Pulmonary artery endothelial cell (primary cell): ENCODE measurements at regions not wholly inside any gene's neighbourhood (a gene's known extent, or its start where the extent isn't known, plus 50 kb on each side); places are given as distances from the start of the nearest gene placed in this dataset.
"Not testable (repeated sequence)": the region's sequence is repeated elsewhere in the genome, so short reads cannot be mapped to it uniquely, and the experiment has no call there.

Source experiments
- DNase-seq: peaks from one replicate; pipeline ENCODE4 v3.0.0-alpha.2; 2011; ENCODE audit warnings: low read depth, low spot score

DNA sequence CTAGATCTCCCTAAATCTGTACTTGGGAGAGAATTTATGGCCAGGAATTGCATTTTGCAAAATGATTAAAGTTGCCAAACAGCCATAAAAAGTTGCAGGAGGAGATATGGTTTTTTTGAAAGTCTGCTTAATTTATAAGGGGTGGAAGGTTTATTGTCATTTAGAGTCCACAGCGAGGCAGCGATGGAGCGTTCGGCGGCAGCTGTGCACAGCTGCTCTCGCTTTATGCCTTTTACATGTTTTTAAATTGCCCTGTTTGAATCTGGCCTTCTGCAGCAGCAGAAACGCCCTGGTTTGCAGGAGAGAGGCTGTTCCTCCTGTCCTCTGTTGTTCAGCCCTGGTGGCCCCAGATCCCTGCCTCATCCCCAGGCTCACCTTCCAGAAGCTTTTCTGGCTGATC lies 144.9 kb upstream of the POU3F1 start:
- no peak for DNase-seq

DNA sequence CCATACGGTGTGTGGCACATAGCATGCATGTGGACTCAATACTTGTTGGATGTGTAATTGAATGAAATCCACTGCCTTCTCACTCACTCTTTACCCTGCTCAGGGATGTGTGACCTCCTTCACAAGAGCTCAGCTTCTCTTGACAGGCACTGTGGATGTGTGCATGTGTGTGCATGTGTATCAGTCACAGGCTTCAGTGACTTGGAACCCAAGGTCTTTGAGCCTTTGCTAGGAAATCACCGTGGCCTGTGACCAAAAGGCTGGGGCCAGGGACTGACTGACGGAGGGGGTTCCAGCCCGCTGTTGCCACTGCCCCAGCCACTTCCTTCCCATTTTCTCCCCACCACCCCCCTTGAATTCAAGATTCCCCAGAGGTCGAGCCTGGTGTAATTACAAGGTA lies 144.4 kb upstream of the POU3F1 start:
- no peak for DNase-seq

DNA sequence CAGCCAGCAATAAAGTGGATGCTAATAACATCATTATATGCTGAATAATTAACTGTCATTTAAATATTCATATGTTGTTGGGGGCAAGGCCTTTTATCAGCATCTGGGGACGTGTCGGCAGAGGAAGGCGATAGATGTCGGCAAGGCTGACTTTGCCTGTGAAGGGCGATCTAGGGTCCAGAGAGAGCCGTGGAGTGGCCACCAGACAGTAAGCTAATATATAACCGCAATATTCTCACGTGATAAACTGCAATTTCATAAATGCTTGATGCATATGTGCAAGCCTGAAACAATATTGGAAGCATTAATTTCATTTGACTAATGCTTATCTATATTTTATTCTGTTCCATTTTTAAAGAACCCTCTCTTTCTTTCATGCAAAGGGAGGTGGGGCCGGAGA lies 141.0 kb upstream of the POU3F1 start:
- no peak for DNase-seq

DNA sequence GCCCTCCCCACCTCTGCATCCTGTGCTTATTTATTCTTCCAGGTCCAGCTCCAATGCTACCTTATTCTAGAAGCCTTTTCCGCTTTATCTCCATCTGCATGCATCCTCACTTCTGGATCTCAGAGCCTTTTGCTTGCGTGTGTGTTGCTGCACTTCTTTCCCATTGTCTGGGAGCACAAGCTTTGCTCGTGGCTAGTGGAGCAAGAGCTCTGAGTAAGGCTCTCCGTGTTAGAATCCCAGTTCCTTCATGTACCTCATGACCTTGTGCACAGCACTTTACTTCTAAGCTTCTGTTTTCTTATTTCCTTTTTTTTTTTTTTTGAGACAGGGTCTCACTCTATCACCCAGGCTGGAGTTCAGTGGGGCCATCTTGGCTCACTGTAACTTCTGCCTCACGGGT lies 140.0 kb upstream of the POU3F1 start:
- DNase-seq: no peak

DNA sequence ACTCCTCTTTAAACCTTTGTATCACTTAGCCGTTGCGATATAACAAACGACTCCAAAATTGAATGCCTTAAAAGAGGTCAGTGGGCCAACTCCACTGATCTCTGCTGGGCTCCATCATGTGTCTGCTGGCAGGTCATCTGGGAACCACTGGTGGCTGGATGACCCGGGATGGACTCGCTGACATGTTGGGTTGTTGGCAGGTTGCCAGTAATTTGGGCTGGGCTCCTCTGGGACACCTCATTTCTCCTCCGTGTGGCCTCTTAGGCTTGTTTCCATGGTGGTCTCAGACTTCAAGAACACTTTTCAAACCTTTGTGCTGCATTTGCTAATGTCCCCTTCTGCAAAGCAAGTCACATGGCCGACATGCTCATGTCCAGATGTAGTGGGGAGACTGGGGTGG lies 139.3 kb upstream of the POU3F1 start:
- no peak for DNase-seq

DNA sequence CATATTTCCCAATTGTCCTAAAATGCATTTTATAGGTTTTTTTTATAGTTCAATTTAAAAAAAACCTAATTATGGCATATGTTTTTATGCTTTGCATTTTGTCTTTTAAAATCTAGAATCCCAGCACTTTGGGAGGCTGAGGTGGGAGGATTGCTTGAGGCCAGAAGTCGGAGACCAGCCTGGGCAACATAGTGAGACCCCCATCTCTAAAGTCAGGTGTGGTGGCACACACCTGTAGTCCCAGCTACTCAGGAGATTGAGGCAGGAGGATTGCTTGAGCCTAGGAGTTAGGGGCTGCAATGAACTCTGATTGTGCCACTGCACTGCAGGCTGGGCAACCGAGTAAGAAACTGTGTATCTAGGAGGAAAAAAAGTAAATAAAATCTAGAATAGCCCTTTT lies 137.2 kb upstream of the POU3F1 start:
- no peak for DNase-seq

DNA sequence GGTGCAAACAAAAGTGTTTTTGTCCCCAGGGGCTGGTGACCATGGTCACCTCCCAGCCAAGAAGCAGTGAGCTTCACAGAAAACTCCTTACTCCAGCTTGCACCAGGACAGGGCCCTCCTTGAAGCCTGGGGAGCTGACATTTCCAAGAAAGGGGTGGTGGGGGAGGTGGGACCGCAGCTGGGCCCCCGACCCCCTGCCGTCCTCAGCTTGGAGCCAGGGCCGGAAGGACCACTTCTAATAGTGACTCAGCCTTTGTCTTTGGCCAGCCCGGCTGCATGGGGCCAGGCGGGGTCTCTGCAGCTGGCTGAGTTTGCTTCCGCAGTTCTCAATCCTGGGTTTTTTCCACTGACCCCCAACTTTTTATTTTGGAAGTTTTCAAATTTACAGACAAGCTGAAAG lies 136.5 kb upstream of the POU3F1 start:
- no peak for DNase-seq

DNA sequence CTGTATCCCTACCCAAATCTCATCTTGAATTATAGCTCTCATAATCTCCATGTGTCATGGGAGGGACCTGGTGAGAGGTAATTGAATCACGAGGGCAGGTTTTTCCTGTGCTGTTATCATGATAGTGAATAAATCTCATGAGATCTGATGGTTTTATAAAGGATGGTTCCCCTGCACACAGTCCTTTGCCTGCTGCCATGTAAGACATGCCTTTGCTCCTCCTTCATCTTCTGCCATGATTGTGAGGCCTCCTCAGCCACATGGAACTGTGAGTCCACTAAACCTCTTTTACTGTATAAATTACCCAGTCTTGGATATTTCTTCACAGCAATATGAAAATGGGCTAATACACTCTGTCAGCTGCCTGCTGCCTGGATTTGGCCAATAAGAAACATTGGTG lies 133.8 kb upstream of the POU3F1 start:
- not testable (repeated sequence) for DNase-seq

DNA sequence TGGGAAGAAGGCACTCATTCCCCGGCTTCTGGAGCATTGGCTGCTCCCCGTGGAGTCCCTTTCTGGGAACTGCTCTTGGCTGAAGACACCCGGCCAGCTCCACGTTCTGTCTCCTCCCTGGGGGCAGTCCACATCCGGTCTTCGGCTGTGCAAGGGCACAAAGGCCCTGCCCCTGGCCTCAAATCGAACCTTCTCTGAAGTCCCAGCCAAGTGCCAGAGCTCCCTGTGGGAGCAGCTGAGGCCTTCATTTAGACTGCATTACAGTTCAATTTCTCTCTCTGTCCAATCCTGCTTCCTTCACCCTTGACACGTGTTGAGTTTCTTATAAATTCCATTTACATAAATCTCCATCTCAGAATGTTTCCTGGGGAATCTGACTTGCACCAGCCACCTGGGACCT lies 132.9 kb upstream of the POU3F1 start:
- no peak for DNase-seq

DNA sequence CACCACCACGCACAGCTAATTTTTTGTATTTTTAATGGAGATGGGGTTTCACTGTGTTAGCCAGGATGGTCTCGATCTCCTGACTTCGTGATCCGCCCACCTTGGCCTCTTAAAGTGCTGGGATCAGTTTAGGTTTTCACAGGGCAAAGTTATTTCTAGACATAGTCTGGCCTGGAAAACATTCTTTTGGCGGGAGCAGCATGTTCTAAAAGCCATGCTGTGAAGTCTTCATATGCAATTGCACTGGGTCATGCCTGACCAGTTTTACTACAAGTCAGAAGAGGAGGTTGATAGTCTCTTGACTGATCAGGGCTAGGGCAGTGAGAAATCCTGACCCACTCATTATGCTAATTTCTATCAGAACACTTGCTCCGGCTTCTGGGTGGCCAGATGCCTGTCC lies 131.6 kb upstream of the POU3F1 start:
- DNase-seq: no peak

DNA sequence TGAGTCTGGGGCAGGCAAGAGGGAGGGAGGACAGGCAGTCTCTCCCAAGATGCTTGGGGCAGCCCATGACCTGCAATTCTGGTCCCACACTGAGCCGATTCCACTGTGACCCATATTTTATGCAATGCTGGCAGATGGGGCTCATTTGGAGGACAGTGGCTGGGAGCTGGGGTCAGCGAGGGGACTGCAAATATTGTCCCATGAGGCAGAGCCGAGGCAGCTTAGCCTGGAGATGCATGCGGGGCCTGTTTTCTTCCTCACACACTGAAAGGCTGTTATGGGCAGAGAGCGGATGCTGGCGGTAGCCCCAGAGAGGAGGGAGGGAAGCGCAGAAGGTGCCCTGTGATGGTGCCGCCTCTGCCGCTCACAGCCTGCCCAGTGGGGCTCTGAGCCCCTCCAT lies 128.5 kb upstream of the POU3F1 start:
- no peak for DNase-seq

DNA sequence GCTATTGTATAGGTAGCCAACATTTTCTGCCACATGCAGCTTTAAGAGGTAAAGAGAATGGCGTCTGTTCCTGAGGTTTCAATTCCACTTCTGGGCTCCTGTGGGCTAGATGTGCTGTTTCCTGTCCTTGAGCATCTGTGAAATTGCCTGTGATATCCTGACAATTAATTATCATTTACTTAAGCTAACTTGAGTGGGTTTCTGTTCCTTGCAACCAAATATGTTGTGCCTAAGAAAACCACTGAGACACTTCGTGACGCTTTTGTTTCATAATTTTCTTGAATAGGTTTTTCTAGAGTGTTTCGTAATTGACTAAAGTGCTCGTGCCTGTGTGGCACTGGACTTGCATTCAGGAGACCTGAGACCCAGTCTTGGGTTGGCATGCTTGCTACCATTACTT lies 127.3 kb upstream of the POU3F1 start:
- DNase-seq: no peak

DNA sequence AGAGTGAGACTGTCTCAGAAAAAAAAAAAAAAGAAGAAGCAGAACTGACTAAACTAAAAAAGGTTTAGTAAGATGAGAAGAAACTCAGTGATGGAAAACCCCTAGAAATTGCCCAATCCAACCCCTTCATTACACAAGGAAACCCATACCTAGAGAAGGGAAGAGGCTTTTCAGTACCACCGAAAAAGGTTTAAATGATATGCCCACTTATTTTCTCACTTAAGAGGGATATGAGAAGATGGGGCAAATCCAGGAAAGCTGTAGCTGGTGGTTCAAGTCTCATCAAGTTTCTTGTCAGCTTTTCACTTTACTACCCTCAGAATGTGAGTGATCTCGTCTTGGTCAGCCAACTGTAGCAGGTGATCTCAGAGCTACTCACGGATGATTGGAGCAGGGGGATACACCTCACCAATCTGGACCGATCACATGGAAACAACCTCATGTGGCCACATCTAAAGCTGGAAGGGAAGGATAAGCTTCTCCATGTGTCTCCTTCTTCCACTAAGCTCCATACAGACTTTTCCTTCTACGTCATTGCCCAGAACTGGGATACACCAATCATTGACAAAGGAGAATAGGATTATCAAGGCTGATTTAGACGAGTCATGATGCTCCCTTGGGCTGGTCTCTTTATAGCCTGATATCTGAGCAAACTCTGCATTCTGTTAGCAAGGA lies 126.7 kb upstream of the POU3F1 start:
- DNase-seq: no peak

DNA sequence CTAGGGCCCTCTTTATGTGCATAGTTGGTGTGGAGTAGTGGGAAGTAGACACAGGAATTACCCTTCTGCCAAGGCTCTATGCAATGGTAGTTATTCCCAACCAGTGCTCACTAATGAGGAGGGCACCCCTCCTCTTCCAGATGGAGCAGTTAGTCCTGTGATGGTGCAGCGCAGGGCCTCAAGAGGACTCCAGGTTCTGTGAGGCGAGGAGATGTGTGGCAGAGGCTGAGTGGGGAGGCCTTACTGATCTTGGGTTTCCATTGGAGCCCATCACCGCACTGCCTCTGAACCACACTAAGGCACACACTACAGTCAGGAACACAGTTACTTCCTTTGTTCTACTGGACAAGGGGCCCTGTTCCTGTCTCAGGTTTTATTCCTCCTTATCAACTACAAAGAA lies 122.5 kb upstream of the POU3F1 start:
- no peak for DNase-seq

DNA sequence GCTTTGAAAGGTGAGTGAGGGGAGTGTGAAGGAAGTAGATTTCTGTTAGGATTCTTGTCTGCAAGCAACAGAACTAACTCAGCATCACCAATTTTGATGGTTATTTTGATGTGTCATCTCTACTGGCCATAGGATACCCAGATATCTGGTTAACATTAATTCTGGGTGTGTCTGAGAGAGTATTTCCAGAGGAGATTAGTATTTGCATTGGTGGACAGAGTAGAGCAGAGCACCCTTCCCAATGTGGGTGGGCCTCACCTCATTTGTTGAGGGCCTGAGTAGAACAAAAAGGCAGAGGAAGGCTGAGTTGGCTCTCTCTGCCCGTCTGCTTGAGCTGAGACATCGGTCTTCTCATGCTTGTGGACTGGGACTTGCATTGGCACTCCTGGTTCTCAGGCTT lies 121.8 kb upstream of the POU3F1 start:
- no peak for DNase-seq

DNA sequence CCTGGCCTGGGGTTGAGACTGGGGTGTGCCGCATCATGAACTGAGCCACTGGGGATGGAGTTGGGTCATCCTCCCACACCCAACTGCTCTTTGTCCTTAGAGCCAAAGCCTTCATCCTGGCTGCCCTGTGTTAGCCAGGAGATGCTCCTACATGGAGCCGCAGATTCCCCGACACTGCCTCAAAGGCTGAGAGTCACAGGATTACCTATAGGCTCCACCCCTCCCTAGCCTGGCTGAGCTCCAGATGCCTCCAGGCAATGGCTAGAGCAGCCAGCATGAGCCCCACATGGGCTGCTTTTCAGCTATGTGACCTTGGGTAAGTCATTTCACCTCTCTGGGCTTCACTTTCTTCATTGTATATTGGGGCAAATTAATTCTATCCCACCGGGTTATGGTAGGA lies 119.9 kb upstream of the POU3F1 start:
- no peak for DNase-seq

DNA sequence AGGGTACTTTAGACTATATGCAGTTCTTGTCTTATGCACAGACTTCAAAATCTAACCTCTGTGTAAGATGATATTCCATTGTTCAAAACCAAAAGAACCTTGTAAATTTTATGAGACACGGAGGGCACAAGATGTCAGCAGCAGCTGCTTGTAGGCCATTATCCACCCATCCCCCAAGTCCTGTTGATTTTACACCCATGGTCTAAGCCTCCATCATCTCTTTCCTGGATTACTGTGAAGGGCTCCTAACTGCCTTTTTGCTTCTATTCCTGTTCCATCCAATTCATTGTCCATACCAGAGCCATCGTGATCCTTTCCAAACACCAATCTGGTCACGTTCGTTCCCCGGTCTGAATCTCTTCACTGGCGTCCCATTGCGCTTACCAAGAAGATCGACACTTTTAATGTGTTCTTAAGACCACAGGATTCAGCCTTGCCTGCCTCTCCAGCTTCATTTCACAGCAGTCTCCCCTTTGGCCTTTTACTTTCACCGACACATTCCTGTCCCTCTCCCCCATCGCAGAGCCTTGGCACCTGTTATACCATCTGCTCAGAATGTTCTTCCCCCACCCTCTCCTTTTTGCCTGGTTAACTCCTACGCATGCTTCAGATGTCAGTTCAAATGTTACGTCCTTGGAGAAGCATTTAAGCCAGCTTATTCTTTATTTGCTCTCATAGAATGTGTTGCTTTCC lies 107.3 kb upstream of the POU3F1 start:
- no peak for DNase-seq

DNA sequence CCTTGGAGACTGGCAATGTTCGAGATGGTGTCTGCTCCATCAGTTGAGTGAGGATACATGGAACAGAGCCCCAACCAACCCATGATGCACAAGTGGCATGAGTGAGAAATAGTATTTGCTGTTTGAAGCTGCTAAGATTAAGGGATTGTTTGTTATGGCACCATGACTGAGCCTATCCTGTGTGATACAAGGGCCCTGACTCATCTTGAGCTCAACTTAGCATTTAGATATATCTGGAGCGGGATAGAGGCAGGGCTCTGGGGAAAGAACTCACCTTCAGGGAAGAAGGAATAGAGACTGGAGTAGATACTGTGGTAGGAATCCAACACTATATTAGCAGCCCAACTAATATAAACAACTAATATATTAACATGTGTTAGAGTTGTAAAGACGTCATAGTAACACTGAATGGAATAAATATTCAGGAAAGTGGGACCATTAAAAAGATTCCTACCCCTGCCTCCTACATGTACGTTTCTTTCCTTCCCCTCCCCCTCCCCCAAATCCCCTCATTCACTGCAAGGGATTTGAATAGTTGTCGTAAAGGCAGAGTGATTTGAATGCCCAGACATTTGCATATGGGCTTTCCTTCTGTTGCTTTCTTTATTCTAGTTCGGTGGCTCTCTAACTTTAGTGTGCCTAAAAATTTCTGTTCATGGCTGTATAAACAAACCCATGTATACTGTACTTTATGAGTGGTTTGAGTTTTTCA lies 106.6 kb upstream of the POU3F1 start:
- DNase-seq: no peak

DNA sequence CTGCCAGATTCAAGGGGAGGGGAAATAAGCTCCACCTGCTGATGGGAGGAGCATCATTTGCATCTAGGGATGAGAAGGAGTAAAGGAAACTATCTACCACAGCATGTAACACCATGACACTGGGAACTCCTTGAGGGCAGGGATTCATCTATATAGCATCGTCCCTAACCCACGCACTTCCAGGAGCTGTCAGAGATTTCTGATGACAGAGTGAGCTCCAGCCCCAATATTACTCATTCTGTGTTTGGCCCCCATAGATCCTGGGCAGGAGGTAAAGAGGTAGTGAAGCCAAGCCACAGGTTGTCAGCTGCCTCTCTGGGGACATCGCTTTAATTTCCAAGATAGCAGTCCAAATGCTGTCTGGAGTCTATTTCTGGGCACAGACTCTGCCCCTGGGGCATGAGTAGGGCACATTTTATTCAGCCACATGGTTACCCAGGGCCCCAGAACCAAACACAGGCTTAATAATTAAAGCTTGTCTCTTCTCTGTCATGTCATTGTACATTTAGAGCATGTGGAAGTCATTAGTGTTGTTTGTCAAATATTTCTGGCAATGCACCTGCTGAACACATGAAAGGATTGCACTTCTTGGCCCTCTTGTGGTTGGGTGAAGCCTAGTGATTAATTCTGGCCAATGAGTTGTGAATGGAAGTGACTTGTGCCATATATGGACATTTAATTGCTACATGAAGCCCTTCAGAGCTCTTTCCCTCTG lies 105.9 kb upstream of the POU3F1 start:
- no peak for DNase-seq

DNA sequence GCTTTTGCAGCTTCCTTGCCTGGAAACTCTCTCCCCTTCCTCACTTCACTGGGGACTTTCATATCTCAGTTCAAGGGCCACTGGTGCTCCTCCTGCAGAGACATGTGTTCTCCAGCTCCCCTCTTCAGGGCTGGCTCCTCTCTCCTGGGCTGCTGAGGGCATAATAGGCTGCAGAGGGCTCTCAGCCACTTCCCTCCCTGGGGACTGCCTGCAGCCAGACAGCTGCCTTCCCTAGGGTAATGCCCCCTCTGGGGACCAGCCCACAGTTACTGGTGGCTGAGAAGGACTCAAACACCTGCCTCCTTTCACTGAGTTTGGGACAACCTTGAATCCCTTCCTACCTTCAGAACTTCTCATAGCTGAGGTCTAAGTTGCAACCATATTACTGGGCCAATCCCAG lies 104.8 kb upstream of the POU3F1 start:
- no peak for DNase-seq

DNA sequence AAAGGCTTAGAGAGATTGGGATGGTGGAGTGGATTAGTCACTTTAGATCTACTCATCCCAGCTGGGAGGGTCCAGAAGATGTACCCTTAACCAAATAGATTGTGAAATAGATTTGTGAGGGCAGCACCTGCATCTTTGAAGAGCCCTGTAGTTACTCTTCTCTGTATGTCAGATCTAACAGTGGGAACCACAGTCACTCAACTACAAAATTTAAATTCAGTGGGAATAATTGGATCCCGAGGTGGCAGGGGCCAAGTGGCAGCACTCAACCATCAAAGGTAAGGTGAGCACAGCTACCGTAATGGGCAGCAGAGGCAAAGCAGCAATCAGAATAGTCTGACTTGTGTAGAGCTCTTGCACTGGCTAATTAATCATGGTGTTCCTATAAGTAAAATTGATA lies 99.5 kb upstream of the POU3F1 start:
- not testable (repeated sequence) for DNase-seq

DNA sequence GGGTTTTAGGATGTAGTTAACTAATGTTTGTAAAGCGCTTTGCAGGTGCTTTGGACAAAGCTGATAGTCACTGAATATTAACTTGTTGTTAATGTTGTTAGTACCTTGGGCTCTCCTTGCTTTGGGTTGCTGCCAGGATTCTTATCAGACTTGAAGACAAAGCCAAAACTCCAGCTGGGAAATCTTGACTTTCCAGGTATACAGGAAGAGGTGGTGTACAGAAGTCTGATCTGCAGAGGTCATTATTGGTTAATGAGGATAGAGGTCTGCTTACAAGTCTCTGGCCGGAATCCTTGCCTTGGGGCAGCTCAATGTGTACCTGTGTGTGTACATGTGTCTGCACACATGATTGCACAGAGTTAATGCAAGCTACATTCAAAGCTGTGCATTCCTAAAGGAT lies 96.0 kb upstream of the POU3F1 start:
- no peak for DNase-seq
